ENCODE measurements at regions not wholly inside any gene's neighbourhood (a gene's known extent, or its start where the extent isn't known, plus 50 kb on each side); places are given as distances from the start of the nearest gene placed in this dataset.

GRCh38 chr2:19300961-19301360, 57.5 kb downstream of the OSR1 start:
- no peaks in the 10 kb centered on the region for H3K9me3 ChIP-seq
- no peaks in the 10 kb centered on the region for H3K36me3 ChIP-seq
- H3K4me1 ChIP-seq: peaks cover 8 to 15% (median 10%) of the 10 kb centered on the region in 4 donors
- DNase-seq (no peak), ATAC-seq (ENCODE audit: low FRiP score in 2 of 2) (no peak)
- 57 to 85% methylated on average over 2 of the region's 2 CpGs for WGBS, 2 donors
- H3K4me3 ChIP-seq: no peak overlapping the region
- H3K27ac ChIP-seq: no peak overlapping the region
- TF ChIP-seq, protein P1, sequence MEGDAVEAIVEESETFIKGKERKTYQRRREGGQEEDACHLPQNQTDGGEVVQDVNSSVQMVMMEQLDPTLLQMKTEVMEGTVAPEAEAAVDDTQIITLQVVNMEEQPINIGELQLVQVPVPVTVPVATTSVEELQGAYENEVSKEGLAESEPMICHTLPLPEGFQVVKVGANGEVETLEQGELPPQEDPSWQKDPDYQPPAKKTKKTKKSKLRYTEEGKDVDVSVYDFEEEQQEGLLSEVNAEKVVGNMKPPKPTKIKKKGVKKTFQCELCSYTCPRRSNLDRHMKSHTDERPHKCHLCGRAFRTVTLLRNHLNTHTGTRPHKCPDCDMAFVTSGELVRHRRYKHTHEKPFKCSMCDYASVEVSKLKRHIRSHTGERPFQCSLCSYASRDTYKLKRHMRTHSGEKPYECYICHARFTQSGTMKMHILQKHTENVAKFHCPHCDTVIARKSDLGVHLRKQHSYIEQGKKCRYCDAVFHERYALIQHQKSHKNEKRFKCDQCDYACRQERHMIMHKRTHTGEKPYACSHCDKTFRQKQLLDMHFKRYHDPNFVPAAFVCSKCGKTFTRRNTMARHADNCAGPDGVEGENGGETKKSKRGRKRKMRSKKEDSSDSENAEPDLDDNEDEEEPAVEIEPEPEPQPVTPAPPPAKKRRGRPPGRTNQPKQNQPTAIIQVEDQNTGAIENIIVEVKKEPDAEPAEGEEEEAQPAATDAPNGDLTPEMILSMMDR (IDR thresholded peaks at IDR 0.05): no peak
- TF ChIP-seq EP300 (IDR thresholded peaks at IDR 0.05): no peak
- TF ChIP-seq POLR2A (IDR thresholded peaks at IDR 0.05): no peak
- no peak for TF ChIP-seq POLR2AphosphoS5 (IDR thresholded peaks at IDR 0.05)
- no peaks in the 10 kb centered on the region for H3K27me3 ChIP-seq

DNA sequence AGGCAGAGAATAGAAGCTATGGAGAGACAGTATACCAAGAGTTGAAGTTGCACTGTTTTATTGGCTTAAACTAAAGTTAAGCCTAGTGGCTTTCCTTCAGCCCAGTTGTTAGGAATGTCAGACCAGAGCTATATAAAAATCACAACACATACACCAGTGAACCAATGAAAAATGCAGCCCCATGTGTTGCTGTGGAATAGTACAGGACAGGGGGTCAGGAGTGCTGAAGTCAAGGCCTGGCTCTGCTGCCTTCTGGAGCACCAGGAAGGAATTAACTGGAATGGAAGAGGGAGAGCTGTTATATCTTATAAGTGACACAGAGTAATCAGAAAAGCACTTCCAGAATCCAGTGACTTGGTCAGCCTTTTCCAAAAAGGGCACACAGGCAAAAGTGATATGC, 58.9 kb downstream of the OSR1 start:
- H3K4me3 ChIP-seq: no peak overlapping the region
- no peak for ATAC-seq (ENCODE audit: low FRiP score in 2 of 2)
- H3K27ac ChIP-seq: peak overlapping the region in 2 of 4 donors; percentile 22 to 44
- DNase-seq: no peak
- TF ChIP-seq EP300 (IDR thresholded peaks at IDR 0.05) (no peak), POLR2A (IDR thresholded peaks at IDR 0.05) (no peak), POLR2AphosphoS5 (IDR thresholded peaks at IDR 0.05) (no peak)
- TF ChIP-seq, protein P1 (IDR thresholded peaks at IDR 0.05): no peak
- H3K9me3 ChIP-seq: no peaks in the 10 kb centered on the region
- H3K36me3 ChIP-seq: no peaks in the 10 kb centered on the region
- peaks cover 5 to 12% (median 10%) of the 10 kb centered on the region in 4 donors for H3K4me1 ChIP-seq
- no peaks in the 10 kb centered on the region for H3K27me3 ChIP-seq

GRCh38 chr2:19299032-19299431, 59.4 kb downstream of the OSR1 start:
- ATAC-seq (ENCODE audit: low FRiP score in 2 of 2): no peak
- Histone ChIP-seq H3K36me3 (no peaks in the 10 kb centered on the region), H3K27me3 (no peaks in the 10 kb centered on the region), H3K27ac (peak overlapping the region in 2 of 4 donors; percentile 22 to 44), H3K4me3 (no peak overlapping the region), H3K9me3 (no peaks in the 10 kb centered on the region), H3K4me1 (peaks cover 5 to 12% (median 10%) of the 10 kb centered on the region in 4 donors)
- 28 to 45% methylated on average over 7 of the region's 7 CpGs for WGBS, 2 donors
- DNase-seq: peak in 1 of 2 donors; percentile 24
- no peak for TF ChIP-seq POLR2A (IDR thresholded peaks at IDR 0.05)
- peak in 1 of 2 donors; percentile 61 for TF ChIP-seq POLR2AphosphoS5 (IDR thresholded peaks at IDR 0.05)
- TF ChIP-seq EP300 (IDR thresholded peaks at IDR 0.05): peak in 1 of 4 donors; percentile 45
- TF ChIP-seq, protein P1 (IDR thresholded peaks at IDR 0.05): no peak

- Histone ChIP-seq H3K27me3 (no peaks in the 10 kb centered on the region), H3K36me3 (no peaks in the 10 kb centered on the region), H3K27ac (no peak overlapping the region), H3K4me3 (no peak overlapping the region), H3K4me1 (peaks cover 5 to 12% (median 10%) of the 10 kb centered on the region in 4 donors), H3K9me3 (no peaks in the 10 kb centered on the region)
- WGBS, 2 donors: 88 to 89% methylated on average over 7 of the region's 7 CpGs
- TF ChIP-seq POLR2A (IDR thresholded peaks at IDR 0.05): no peak
- TF ChIP-seq POLR2AphosphoS5 (IDR thresholded peaks at IDR 0.05): no peak
- TF ChIP-seq, protein P1 (IDR thresholded peaks at IDR 0.05): no peak
- DNase-seq (no peak), ATAC-seq (ENCODE audit: low FRiP score in 2 of 2) (no peak)
Observed at GRCh38 chr2:19297716-19298115, 60.7 kb downstream of the OSR1 start.

- ATAC-seq (ENCODE audit: low FRiP score in 2 of 2) (no peak), DNase-seq (no peak)
- Histone ChIP-seq H3K36me3 (no peaks in the 10 kb centered on the region), H3K27me3 (no peaks in the 10 kb centered on the region), H3K27ac (no peak overlapping the region), H3K9me3 (no peaks in the 10 kb centered on the region), H3K4me3 (no peak overlapping the region), H3K4me1 (peaks cover 5 to 12% (median 10%) of the 10 kb centered on the region in 4 donors)
- 79 to 96% methylated on average over 3 of the region's 3 CpGs for WGBS, 2 donors
- TF ChIP-seq, protein P1 (IDR thresholded peaks at IDR 0.05): no peak
- TF ChIP-seq POLR2AphosphoS5 (IDR thresholded peaks at IDR 0.05) (no peak), EP300 (IDR thresholded peaks at IDR 0.05) (no peak), POLR2A (IDR thresholded peaks at IDR 0.05) (no peak)
Observed at GRCh38 chr2:19295998-19296502, 62.4 kb downstream of the OSR1 start.

All from upper lobe of left lung (tissue), 6 donors.